ENCODE measurements at regions not wholly inside any gene's neighbourhood (a gene's known extent, or its start where the extent isn't known, plus 50 kb on each side); places are given as distances from the start of the nearest gene placed in this dataset.

- Histone ChIP-seq H3K79me2 (ENCODE audit: control insufficient read depth, low read length) (no peaks in the 10 kb centered on the region), H3K4me1 (ENCODE audit: control insufficient read depth, low read length) (no peaks in the 10 kb centered on the region), H3K27me3 (ENCODE audit: control insufficient read depth, low read length) (no peaks in the 10 kb centered on the region), H3K4me2 (ENCODE audit: low read length) (no peak overlapping the region), H3K27ac (ENCODE audit: low read depth, low read length) (no peak overlapping the region), H3K9me3 (ENCODE audit: control insufficient read depth, insufficient read depth, low read length) (no peaks in the 10 kb centered on the region), H3K4me3 (ENCODE audit: low read length) (no peak overlapping the region), H3K36me3 (ENCODE audit: control insufficient read depth, low read length) (no peaks in the 10 kb centered on the region), H3F3A (ENCODE audit: control insufficient read depth, insufficient read depth) (no peaks in the 10 kb centered on the region), H4K20me1 (ENCODE audit: control insufficient read depth, insufficient read depth, low read depth, low read length) (no peaks in the 10 kb centered on the region), H3K9me2 (replicated peaks; ENCODE audit: control insufficient read depth, low read length) (no peaks in the 10 kb centered on the region)
- TF ChIP-seq CTCF (IDR thresholded peaks at IDR 0.05; ENCODE audit: low read depth, low read length, poor library complexity, severe bottlenecking): no peak
- TF ChIP-seq EZH2phosphoT487 (IDR thresholded peaks at IDR 0.05; ENCODE audit: borderline replicate concordance, low read length): no peak
These were observed 492.9 kb upstream of the NOVA1 start for GRCh38 chr14:27090716-27091115.

GRCh38 chr14:27091973-27092372 is 494.1 kb upstream of the NOVA1 start:
- Histone ChIP-seq H3K9me3 (ENCODE audit: control insufficient read depth, insufficient read depth, low read length) (no peaks in the 10 kb centered on the region), H3K27me3 (ENCODE audit: control insufficient read depth, low read length) (no peaks in the 10 kb centered on the region), H3K4me3 (ENCODE audit: low read length) (no peak overlapping the region), H3K27ac (ENCODE audit: low read depth, low read length) (no peak overlapping the region), H3K4me1 (ENCODE audit: control insufficient read depth, low read length) (no peaks in the 10 kb centered on the region), H3K4me2 (ENCODE audit: low read length) (no peak overlapping the region), H4K20me1 (ENCODE audit: control insufficient read depth, insufficient read depth, low read depth, low read length) (no peaks in the 10 kb centered on the region), H3K36me3 (ENCODE audit: control insufficient read depth, low read length) (no peaks in the 10 kb centered on the region), H3K79me2 (ENCODE audit: control insufficient read depth, low read length) (no peaks in the 10 kb centered on the region), H3K9me2 (replicated peaks; ENCODE audit: control insufficient read depth, low read length) (no peaks in the 10 kb centered on the region), H3F3A (ENCODE audit: control insufficient read depth, insufficient read depth) (no peaks in the 10 kb centered on the region)
- TF ChIP-seq CTCF (IDR thresholded peaks at IDR 0.05; ENCODE audit: low read depth, low read length, poor library complexity, severe bottlenecking) (no peak), EZH2phosphoT487 (IDR thresholded peaks at IDR 0.05; ENCODE audit: borderline replicate concordance, low read length) (no peak)

GRCh38 chr14:27096091-27096490 is 498.3 kb upstream of the NOVA1 start:
- Histone ChIP-seq H3K9me2 (replicated peaks; ENCODE audit: control insufficient read depth, low read length) (no peaks in the 10 kb centered on the region), H3K79me2 (ENCODE audit: control insufficient read depth, low read length) (no peaks in the 10 kb centered on the region), H3K4me3 (ENCODE audit: low read length) (no peak overlapping the region), H4K20me1 (ENCODE audit: control insufficient read depth, insufficient read depth, low read depth, low read length) (no peaks in the 10 kb centered on the region), H3K9me3 (ENCODE audit: control insufficient read depth, insufficient read depth, low read length) (no peaks in the 10 kb centered on the region), H3K4me1 (ENCODE audit: control insufficient read depth, low read length) (no peaks in the 10 kb centered on the region), H3K4me2 (ENCODE audit: low read length) (no peak overlapping the region), H3K27ac (ENCODE audit: low read depth, low read length) (no peak overlapping the region), H3K27me3 (ENCODE audit: control insufficient read depth, low read length) (no peaks in the 10 kb centered on the region), H3F3A (ENCODE audit: control insufficient read depth, insufficient read depth) (no peaks in the 10 kb centered on the region), H3K36me3 (ENCODE audit: control insufficient read depth, low read length) (no peaks in the 10 kb centered on the region)
- no peak for TF ChIP-seq CTCF (IDR thresholded peaks at IDR 0.05; ENCODE audit: low read depth, low read length, poor library complexity, severe bottlenecking)
- no peak for TF ChIP-seq EZH2phosphoT487 (IDR thresholded peaks at IDR 0.05; ENCODE audit: borderline replicate concordance, low read length)

GRCh38 chr14:27098451-27098850 is 500.6 kb upstream of the NOVA1 start:
- Histone ChIP-seq H3K79me2 (ENCODE audit: control insufficient read depth, low read length) (no peaks in the 10 kb centered on the region), H3K27me3 (ENCODE audit: control insufficient read depth, low read length) (no peaks in the 10 kb centered on the region), H3K4me3 (ENCODE audit: low read length) (no peak overlapping the region), H3K4me1 (ENCODE audit: control insufficient read depth, low read length) (no peaks in the 10 kb centered on the region), H3F3A (ENCODE audit: control insufficient read depth, insufficient read depth) (no peaks in the 10 kb centered on the region), H3K36me3 (ENCODE audit: control insufficient read depth, low read length) (no peaks in the 10 kb centered on the region), H3K27ac (ENCODE audit: low read depth, low read length) (no peak overlapping the region), H3K9me3 (ENCODE audit: control insufficient read depth, insufficient read depth, low read length) (no peaks in the 10 kb centered on the region), H3K4me2 (ENCODE audit: low read length) (no peak overlapping the region), H3K9me2 (replicated peaks; ENCODE audit: control insufficient read depth, low read length) (no peaks in the 10 kb centered on the region), H4K20me1 (ENCODE audit: control insufficient read depth, insufficient read depth, low read depth, low read length) (no peaks in the 10 kb centered on the region)
- TF ChIP-seq EZH2phosphoT487 (IDR thresholded peaks at IDR 0.05; ENCODE audit: borderline replicate concordance, low read length) (no peak), CTCF (IDR thresholded peaks at IDR 0.05; ENCODE audit: low read depth, low read length, poor library complexity, severe bottlenecking) (no peak)

Measured in DOHH2 (cell line).